ENCODE measurements at regions not wholly inside any gene's neighbourhood (a gene's known extent, or its start where the extent isn't known, plus 50 kb on each side); places are given as distances from the start of the nearest gene placed in this dataset.

- no peak overlapping the region for H3K4me3 ChIP-seq (ENCODE audit: low read depth, low read length)
- DNase-seq (ENCODE audit: low read depth), result no peak
- TF ChIP-seq CTCF (conservative IDR thresholded peaks at IDR 0.05; ENCODE audit: low read depth, low read length), result no peak
Measured at GRCh38 chr12:63018273-63018672, 83.3 kb upstream of the PPM1H start.

- H3K4me3 ChIP-seq (ENCODE audit: low read depth, low read length), result no peak overlapping the region
- DNase-seq (ENCODE audit: low read depth), result no peak
- TF ChIP-seq CTCF (conservative IDR thresholded peaks at IDR 0.05; ENCODE audit: low read depth, low read length), result no peak
Measured at GRCh38 chr12:63013302-63013701, 78.4 kb upstream of the PPM1H start.

GRCh38 chr12:63010698-63011097 is 75.7 kb upstream of the PPM1H start:
- DNase-seq (ENCODE audit: low read depth), result no peak
- TF ChIP-seq CTCF (conservative IDR thresholded peaks at IDR 0.05; ENCODE audit: low read depth, low read length), result no peak
- no peak overlapping the region for H3K4me3 ChIP-seq (ENCODE audit: low read depth, low read length)

GRCh38 chr12:63008372-63008771 is 73.4 kb upstream of the PPM1H start:
- H3K4me3 ChIP-seq (ENCODE audit: low read depth, low read length), result no peak overlapping the region
- no peak for TF ChIP-seq CTCF (conservative IDR thresholded peaks at IDR 0.05; ENCODE audit: low read depth, low read length)
- no peak for DNase-seq (ENCODE audit: low read depth)

- no peak for TF ChIP-seq CTCF (conservative IDR thresholded peaks at IDR 0.05; ENCODE audit: low read depth, low read length)
- no peak overlapping the region for H3K4me3 ChIP-seq (ENCODE audit: low read depth, low read length)
- no peak for DNase-seq (ENCODE audit: low read depth)
Measured at GRCh38 chr12:63007726-63008125, 72.8 kb upstream of the PPM1H start.

- DNase-seq (ENCODE audit: low read depth), result no peak
- H3K4me3 ChIP-seq (ENCODE audit: low read depth, low read length), result no peak overlapping the region
- TF ChIP-seq CTCF (conservative IDR thresholded peaks at IDR 0.05; ENCODE audit: low read depth, low read length), result no peak
Measured at GRCh38 chr12:63006536-63006935, 71.6 kb upstream of the PPM1H start.

GRCh38 chr12:63005382-63005781 is 70.4 kb upstream of the PPM1H start:
- no peak for DNase-seq (ENCODE audit: low read depth)
- TF ChIP-seq CTCF (conservative IDR thresholded peaks at IDR 0.05; ENCODE audit: low read depth, low read length), result no peak
- no peak overlapping the region for H3K4me3 ChIP-seq (ENCODE audit: low read depth, low read length)

Data from choroid plexus epithelial cell (primary cell).